ENCODE measurements at regions not wholly inside any gene's neighbourhood (a gene's known extent, or its start where the extent isn't known, plus 50 kb on each side); places are given as distances from the start of the nearest gene placed in this dataset.

DNA sequence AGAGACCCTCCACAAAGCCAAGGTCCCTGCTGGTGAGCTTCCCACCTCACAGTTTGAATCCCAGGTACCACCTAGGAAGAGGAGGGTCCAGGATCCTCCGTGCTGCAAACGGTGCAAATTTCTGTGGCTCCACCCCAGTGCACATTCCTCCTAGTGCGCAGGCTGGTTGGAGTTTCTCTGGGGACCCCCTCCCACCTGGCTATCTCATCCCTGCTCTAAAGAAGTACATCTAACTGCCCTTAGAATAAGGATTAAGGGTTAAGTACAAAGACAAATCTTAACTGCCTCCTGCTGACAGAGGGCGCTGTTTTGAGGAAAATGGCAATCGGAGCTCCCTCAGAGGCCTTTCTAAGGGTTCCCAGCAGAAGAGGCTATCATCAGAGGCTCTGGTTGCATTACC, 109.6 kb upstream of the FSIP2 start:
- ATAC-seq: no peak
- no peak for TF ChIP-seq ARNTL (CRISPR knock-in tag; IDR thresholded peaks at IDR 0.05; ENCODE audit: borderline replicate concordance, low read depth)
- TF ChIP-seq ZFP3 (CRISPR knock-in tag; IDR thresholded peaks at IDR 0.05): no peak
- TF ChIP-seq CSDC2 (CRISPR knock-in tag; IDR thresholded peaks at IDR 0.05): no peak
- TF ChIP-seq, protein P1, sequence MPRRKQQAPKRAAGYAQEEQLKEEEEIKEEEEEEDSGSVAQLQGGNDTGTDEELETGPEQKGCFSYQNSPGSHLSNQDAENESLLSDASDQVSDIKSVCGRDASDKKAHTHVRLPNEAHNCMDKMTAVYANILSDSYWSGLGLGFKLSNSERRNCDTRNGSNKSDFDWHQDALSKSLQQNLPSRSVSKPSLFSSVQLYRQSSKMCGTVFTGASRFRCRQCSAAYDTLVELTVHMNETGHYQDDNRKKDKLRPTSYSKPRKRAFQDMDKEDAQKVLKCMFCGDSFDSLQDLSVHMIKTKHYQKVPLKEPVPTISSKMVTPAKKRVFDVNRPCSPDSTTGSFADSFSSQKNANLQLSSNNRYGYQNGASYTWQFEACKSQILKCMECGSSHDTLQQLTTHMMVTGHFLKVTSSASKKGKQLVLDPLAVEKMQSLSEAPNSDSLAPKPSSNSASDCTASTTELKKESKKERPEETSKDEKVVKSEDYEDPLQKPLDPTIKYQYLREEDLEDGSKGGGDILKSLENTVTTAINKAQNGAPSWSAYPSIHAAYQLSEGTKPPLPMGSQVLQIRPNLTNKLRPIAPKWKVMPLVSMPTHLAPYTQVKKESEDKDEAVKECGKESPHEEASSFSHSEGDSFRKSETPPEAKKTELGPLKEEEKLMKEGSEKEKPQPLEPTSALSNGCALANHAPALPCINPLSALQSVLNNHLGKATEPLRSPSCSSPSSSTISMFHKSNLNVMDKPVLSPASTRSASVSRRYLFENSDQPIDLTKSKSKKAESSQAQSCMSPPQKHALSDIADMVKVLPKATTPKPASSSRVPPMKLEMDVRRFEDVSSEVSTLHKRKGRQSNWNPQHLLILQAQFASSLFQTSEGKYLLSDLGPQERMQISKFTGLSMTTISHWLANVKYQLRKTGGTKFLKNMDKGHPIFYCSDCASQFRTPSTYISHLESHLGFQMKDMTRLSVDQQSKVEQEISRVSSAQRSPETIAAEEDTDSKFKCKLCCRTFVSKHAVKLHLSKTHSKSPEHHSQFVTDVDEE (CRISPR knock-in tag; IDR thresholded peaks at IDR 0.05): no peak

DNA sequence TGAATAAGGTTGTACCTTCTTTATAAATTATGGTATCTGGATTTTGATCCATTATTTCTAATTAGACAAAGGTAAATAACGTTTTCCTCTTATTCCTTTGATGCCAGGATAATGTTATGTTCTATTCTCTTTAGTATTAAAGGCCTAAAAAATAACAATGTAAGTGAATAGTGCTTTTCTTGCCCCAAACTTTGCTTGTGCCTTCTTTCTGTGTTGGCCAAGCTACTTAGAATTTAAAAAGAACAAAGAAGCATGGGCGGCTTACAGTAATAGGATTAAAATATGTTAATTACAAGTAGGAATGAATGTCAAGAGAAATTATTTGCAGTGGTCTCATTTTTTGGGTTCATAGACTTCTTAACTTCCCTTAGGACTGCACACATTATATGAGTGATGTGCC, 105.0 kb upstream of the FSIP2 start:
- ATAC-seq: no peak
- TF ChIP-seq ZC3H10 (CRISPR knock-in tag; IDR thresholded peaks at IDR 0.05) (no peak), ZNF8 (CRISPR knock-in tag; IDR thresholded peaks at IDR 0.05) (no peak), BACH2 (CRISPR knock-in tag; IDR thresholded peaks at IDR 0.05; ENCODE audit: borderline replicate concordance) (no peak), ZFP30 (CRISPR knock-in tag; IDR thresholded peaks at IDR 0.05) (no peak), ESRRG (CRISPR knock-in tag; IDR thresholded peaks at IDR 0.05) (no peak), PPARA (CRISPR knock-in tag; IDR thresholded peaks at IDR 0.05; ENCODE audit: borderline replicate concordance) (no peak), GLIS3 (CRISPR knock-in tag; IDR thresholded peaks at IDR 0.05) (no peak), ZNF70 (CRISPR knock-in tag; IDR thresholded peaks at IDR 0.05) (no peak), SNAI2 (CRISPR knock-in tag; IDR thresholded peaks at IDR 0.05) (no peak), CSDC2 (CRISPR knock-in tag; IDR thresholded peaks at IDR 0.05) (no peak), ZFP3 (CRISPR knock-in tag; IDR thresholded peaks at IDR 0.05) (no peak)
- TF ChIP-seq, protein P1 (CRISPR knock-in tag; IDR thresholded peaks at IDR 0.05): no peak
- TF ChIP-seq, protein P2, sequence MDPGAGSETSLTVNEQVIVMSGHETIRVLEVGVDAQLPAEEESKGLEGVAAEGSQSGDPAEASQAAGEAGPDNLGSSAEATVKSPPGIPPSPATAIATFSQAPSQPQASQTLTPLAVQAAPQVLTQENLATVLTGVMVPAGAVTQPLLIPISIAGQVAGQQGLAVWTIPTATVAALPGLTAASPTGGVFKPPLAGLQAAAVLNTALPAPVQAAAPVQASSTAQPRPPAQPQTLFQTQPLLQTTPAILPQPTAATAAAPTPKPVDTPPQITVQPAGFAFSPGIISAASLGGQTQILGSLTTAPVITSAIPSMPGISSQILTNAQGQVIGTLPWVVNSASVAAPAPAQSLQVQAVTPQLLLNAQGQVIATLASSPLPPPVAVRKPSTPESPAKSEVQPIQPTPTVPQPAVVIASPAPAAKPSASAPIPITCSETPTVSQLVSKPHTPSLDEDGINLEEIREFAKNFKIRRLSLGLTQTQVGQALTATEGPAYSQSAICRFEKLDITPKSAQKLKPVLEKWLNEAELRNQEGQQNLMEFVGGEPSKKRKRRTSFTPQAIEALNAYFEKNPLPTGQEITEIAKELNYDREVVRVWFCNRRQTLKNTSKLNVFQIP (CRISPR knock-in tag; IDR thresholded peaks at IDR 0.05; ENCODE audit: borderline replicate concordance, low read depth): no peak
- TF ChIP-seq, protein P3, sequence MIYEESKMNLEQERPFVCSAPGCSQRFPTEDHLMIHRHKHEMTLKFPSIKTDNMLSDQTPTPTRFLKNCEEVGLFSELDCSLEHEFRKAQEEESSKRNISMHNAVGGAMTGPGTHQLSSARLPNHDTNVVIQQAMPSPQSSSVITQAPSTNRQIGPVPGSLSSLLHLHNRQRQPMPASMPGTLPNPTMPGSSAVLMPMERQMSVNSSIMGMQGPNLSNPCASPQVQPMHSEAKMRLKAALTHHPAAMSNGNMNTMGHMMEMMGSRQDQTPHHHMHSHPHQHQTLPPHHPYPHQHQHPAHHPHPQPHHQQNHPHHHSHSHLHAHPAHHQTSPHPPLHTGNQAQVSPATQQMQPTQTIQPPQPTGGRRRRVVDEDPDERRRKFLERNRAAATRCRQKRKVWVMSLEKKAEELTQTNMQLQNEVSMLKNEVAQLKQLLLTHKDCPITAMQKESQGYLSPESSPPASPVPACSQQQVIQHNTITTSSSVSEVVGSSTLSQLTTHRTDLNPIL (CRISPR knock-in tag; IDR thresholded peaks at IDR 0.05; ENCODE audit: low read depth): no peak

DNA sequence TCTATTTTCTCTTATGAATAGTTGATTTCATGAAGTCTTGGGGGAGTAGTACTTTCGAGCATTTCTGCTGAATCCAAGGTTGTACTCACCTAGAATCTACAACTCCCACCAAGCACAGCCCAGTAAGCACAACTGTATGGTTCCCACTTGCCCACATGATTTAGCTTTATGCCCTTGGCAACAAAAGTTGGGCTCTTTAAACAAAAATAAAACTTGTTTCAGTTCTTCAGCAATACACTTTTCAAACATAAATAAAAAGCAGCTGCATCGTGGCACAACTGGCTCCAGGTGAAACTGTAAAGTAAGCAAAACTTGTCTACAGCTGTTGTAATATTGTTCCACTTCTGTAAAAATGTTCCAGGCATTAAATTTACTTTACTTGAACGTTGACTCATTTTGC, 99.8 kb upstream of the FSIP2 start:
- no peak for TF ChIP-seq ZFP3 (CRISPR knock-in tag; IDR thresholded peaks at IDR 0.05)
- no peak for TF ChIP-seq PPARA (CRISPR knock-in tag; IDR thresholded peaks at IDR 0.05; ENCODE audit: borderline replicate concordance)
- no peak for TF ChIP-seq TOX (CRISPR knock-in tag; IDR thresholded peaks at IDR 0.05; ENCODE audit: borderline replicate concordance)
- TF ChIP-seq ZNF8 (CRISPR knock-in tag; IDR thresholded peaks at IDR 0.05): no peak
- TF ChIP-seq ESRRG (CRISPR knock-in tag; IDR thresholded peaks at IDR 0.05): no peak
- TF ChIP-seq ZFP30 (CRISPR knock-in tag; IDR thresholded peaks at IDR 0.05): no peak
- no peak for TF ChIP-seq GLIS3 (CRISPR knock-in tag; IDR thresholded peaks at IDR 0.05)
- no peak for TF ChIP-seq ZNF565 (CRISPR knock-in tag; conservative IDR thresholded peaks at IDR 0.05; ENCODE audit: low read depth)
- TF ChIP-seq, protein P4, sequence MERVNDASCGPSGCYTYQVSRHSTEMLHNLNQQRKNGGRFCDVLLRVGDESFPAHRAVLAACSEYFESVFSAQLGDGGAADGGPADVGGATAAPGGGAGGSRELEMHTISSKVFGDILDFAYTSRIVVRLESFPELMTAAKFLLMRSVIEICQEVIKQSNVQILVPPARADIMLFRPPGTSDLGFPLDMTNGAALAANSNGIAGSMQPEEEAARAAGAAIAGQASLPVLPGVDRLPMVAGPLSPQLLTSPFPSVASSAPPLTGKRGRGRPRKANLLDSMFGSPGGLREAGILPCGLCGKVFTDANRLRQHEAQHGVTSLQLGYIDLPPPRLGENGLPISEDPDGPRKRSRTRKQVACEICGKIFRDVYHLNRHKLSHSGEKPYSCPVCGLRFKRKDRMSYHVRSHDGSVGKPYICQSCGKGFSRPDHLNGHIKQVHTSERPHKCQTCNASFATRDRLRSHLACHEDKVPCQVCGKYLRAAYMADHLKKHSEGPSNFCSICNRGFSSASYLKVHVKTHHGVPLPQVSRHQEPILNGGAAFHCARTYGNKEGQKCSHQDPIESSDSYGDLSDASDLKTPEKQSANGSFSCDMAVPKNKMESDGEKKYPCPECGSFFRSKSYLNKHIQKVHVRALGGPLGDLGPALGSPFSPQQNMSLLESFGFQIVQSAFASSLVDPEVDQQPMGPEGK (CRISPR knock-in tag; IDR thresholded peaks at IDR 0.05; ENCODE audit: borderline replicate concordance): no peak
- no peak for TF ChIP-seq BACH2 (CRISPR knock-in tag; IDR thresholded peaks at IDR 0.05; ENCODE audit: borderline replicate concordance)
- TF ChIP-seq, protein P5, sequence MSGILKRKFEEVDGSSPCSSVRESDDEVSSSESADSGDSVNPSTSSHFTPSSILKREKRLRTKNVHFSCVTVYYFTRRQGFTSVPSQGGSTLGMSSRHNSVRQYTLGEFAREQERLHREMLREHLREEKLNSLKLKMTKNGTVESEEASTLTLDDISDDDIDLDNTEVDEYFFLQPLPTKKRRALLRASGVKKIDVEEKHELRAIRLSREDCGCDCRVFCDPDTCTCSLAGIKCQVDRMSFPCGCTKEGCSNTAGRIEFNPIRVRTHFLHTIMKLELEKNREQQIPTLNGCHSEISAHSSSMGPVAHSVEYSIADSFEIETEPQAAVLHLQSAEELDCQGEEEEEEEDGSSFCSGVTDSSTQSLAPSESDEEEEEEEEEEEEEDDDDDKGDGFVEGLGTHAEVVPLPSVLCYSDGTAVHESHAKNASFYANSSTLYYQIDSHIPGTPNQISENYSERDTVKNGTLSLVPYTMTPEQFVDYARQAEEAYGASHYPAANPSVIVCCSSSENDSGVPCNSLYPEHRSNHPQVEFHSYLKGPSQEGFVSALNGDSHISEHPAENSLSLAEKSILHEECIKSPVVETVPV (CRISPR knock-in tag; IDR thresholded peaks at IDR 0.05): no peak
- TF ChIP-seq ZNF70 (CRISPR knock-in tag; IDR thresholded peaks at IDR 0.05): no peak
- TF ChIP-seq ARNTL (CRISPR knock-in tag; IDR thresholded peaks at IDR 0.05; ENCODE audit: borderline replicate concordance, low read depth): no peak
- no peak for ATAC-seq

Measured in SK-N-SH treated with all-trans-retinoic acid at 6 μM for 48 hours (cell line).